GM21390 (cell line): ENCODE measurements at regions not wholly inside any gene's neighbourhood (a gene's known extent, or its start where the extent isn't known, plus 50 kb on each side); places are given as distances from the start of the nearest gene placed in this dataset.
"Not testable (repeated sequence)": the region's sequence is repeated elsewhere in the genome, so short reads cannot be mapped to it uniquely, and the experiment has no call there.

ENCODE experiments used
- ATAC-seq: cut with Tn5 transposase; IDR thresholded peaks from one replicate; pipeline ENCODE4 v1.9.1; 2021; ENCODE audit not compliant: unreplicated experiment

DNA sequence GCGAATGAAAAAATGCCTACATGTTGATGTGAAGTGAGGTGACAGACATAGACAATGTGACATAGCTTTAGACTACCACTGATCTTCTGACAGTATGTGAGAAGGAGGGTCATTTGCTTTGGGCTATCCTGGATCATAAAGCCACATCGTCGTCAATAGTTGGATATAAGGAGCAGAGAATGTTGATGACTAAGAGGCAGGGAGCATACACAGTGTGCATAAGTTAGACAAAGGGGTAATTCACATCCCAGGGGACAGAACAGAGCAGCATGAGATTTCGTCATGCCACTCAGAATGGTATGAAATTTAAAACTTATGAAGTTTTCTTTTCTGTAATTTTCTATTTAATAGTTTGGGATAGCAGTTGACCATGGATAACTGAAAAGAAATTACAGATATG is 403.2 kb downstream of the DSC3 start:
- no peak for ATAC-seq

DNA sequence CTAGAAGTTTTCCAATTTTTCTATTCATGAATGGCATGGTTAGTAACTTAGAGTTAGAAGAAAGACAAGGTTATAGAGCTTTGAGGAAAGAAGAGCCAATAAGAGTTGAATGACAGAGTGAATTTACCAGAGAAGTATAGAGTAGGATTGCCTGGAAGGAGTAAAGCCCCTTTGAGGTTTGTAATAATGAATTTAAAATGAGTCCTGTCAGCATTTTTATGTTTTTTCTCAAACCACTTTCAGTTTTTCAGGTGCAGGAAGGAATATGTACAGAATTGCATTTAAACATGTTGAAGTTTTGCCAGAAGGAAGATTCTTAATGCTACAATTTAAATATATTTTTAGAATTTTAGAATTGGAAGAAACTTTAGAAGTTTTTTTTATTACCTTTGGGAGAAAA is 408.3 kb downstream of the DSC3 start:
- ATAC-seq: no peak

DNA sequence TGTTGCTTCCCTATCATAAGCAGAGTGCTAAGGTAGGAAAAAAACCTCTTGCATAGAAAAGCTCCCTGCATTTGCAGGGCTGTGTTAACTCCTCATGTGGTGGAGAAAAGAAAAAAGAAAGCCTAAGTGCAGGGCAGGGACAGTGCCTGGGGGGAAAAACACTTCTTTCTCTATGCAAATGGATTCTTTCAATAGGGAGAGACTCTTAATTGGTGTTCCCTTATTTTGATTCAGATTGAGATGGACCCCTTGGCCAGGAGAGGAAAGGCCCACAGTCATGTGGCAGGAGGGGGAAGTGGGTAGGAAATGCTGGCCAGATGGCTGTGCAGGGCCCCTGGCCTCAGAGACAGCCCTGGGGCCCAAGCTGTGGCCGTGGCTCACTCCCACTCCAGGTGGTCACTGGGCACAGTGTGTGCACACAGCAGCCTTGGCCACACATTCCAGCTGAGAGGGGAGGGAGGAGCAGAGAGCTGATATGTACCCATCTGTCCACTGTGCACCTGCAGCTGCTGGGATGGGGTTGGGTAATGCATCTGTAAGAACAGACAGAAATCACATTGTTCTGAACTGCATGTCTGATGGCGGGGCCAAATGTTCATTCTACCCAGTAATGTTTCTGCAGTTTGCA is 410.4 kb downstream of the DSC3 start:
- ATAC-seq: no peak

DNA sequence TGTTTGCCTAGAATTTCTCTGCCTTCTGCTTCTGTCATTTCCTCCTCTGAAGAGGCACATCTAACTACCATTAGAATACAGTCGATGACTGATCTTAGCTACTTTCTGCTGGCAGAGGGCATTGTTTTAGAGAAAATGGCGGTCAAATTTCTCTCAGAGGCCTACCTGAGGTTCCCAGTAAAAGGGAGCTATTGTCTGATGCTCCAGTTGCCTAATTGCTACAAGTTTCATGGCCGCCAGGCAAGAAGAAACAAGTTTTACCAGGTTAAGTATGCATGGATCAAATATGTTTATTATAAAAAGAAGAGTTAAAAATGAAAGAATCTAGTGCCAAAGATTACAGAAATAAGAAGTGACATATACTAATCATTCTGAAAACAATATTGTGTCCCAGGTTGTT is 416.6 kb downstream of the DSC3 start:
- ATAC-seq: no peak

DNA sequence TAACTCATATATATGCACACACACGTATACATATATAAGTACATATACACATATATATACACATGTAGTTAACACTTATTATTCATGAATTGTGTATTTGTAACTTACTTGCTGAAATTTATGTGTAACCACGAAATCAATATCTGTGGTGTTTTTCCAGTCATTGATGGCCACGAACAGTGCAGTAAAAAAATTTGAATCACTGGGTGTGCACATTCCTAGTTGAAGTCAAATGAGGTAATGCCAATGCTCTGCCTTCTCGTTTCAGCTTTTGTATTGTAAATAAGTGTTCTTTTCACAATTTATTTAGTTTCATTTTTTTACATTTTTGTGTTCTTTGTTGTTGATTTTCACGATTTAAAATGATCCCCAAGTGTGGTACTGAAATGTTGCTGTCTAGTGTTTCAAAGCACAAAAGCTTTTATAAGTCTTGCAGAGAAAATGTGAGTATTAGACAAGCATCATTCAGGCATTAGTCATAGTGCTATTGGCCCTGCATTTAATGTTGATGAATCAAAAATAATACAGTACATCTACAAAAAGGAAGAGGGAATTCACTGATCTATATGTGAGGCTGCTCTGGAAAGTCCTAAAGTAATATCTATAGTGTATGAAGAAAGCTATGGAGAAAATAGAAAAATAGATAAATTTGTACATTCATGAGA is 419.0 kb downstream of the DSC3 start:
- no peak for ATAC-seq

DNA sequence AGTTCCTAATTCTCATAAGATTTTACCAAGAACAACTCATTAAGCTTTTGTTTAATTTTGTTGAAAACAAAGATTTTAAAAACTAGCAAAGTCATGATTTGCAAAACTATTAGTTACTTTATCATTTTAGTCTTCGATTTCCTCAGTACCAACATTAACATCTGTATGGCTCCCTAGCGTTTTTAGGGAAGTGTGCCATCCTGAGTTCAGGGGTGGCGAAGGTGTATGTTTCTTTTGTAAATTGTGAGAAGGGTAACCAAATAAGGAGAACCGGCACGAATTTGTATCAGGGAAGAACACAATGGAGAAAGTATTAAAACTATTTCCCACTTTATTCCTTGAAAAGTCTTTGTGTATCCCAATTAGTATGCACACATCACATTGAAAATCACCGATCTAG is 419.9 kb downstream of the DSC3 start:
- no peak for ATAC-seq

DNA sequence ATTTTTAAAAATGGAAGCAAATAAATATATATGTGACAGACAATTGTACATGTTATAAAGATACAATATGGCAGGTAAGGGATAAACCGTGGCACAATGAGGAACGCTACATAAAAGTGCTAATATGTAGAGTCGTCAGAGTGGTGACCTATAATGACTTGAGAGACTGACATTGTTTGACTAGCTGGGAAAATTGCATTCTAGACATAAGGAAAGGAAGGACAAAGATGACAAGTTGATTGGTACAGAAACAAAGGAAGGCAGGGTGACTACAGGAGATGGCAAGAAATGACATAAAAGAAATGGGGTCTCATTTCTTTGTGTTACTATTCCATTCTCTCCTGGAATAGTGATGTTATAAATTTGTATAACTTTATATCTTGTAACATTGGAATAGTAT is 420.4 kb downstream of the DSC3 start:
- ATAC-seq: no peak

DNA sequence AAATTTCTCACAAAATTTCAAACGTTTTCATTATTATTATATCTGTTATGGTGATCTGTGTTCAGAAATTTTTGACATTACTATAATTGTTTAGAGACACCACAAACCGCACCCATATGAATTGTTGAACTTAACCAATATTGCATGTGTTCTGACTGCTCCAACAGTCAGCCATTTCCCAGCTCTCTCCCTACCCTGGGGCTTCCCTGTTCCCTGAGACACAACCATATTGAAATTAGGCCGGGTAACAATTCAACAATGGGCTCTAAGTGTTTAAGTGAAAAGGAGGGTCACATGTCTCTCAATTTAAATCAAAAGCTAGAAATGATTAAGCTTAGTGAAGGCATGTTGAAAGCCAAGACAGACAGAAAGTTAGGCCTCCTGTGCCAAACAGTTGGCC is 424.0 kb downstream of the DSC3 start:
- ATAC-seq: no peak

DNA sequence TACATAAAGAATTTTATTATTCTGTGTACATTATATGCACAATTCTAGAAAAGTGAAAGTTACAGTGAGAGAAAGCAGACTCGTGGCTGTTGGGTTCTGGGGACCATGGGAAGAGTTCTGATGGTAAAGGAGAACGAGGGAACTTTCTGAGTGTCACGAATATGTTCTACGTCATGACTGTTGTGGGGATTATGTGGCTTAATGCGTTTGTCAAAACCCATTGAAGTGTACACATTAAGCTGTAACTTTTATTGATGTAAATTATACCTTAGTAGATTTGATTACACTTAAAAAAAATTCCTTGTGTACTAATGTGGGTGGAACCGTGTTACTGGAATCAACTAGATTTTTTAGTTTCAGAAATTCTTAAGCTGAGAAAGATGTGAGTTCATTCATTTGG is 426.1 kb downstream of the DSC3 start:
- ATAC-seq: no peak

DNA sequence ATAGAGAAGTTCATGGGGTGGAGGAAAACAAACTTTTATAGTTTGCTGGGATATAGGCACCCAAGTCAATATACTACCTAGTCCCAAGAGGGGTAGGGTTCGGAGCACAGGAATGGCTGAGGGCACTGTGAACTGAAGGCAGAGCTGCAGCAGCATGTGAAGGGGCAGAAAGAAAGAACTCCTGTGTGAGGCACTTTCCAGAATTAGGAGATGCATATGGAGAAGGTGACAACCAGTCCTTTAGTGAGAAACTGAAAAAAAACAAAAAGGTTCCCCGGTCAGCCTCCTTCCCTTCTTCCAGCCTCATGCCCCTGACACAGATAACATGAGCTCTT is 429.1 kb downstream of the DSC3 start:
- no peak for ATAC-seq

DNA sequence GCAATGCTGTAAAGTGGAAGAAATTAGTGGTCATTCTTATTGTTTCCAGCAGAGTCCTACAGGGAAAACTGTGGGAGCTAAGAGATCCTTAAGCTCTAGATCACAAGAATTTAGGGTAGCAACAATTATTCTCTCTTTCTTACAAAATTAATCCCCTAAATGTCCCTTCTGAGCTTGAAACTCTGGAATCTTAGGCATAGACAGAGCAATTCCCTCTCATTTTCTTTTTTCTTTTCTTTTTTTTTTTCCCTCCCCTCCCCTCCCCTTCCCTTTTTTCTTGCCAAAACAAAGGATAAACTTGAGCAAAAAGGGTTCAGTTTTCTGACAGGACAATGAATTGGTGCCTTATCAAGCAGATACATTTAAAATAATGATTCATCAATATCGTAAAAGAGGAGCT is 441.0 kb downstream of the DSC3 start:
- ATAC-seq: no peak

DNA sequence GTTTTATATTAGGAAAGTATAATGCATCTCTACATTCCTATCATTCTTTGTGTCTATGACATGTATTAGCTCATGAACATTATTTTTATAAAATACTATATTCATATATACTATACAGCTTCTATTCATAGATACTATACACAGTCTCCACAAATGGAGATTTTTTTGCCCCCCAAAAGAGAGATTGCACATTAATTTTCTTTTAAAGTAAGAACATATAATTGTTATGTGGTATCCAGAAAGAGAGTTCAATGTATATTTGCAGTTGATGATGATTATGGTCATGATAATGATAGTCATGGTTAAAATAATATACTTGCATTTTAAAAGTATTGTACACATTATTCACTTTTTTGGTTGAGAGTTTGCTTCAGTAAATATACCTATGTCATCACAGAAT is 445.3 kb downstream of the DSC3 start:
- no peak for ATAC-seq

DNA sequence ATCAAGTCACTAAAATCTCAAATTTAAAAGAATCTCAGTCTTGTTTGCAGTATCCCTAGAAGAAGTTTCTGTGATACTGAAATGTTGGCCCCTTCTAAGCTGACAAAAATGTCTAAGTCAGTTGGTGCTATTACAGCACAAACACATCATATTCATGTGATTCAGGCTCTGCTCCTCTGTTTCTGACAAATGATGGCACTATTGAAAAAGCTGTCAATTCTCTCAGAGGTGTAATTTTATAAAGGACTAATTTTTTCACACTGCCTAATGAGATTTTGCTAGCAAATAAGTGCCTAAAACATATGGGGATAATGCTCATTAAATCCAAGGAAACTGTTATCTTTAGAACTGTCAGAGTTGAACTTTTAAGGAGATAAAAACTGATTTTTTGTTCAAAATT is 445.9 kb downstream of the DSC3 start:
- no peak for ATAC-seq

DNA sequence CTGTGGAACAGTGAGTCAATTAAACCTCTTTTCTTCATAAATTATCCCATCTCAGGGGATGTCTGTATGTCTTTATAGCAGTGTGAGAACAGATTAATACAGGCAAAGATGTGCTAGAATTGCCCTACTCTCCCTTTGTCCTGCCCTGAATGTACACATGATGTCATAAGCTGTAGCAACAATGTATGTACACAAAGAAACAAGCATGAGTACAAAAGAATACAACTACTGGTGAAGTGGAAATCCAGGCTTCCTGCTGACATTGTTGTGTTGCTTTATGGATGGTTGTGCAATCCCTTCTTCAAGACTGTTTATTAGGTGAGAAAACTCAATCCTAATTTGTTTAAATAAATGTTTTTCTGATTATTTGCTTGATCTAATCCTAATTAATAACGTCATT is 446.6 kb downstream of the DSC3 start:
- no peak for ATAC-seq

DNA sequence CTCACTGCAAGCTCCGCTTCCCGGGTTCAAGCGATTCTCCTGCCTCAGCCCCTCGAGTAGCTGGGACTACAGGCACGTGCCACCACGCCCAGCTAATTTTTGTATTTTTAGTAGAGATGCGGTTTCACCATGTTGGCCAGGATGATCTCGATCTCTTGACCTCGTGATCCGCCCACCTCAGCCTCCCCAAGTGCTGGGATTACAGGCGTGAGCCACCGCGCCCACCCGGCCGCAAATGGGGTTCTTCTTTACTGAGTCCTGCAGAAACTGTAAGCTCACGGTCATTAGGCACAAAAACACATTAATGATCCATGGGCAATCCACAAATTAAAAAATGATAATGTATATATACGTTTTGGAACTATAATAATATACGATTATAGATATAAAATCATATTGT is 447.6 kb downstream of the DSC3 start:
- not testable (repeated sequence) for ATAC-seq

DNA sequence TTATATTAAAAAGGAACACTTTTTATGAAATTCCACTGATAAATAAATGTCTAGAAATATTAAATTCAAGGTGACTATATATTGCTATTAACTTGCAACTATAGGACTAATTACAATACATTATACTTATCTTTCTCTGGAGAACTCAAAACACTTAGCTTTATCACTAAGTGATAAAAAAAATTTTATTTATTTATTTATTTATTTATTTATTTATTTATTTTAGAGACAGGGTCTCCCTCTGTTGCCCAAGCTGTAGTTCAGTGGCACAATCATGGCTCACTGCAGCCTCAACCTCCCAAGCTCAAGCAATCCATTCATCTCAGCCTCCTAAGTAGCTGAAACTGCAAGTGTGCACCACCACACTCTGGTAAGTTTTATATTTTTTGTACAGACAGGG is 451.1 kb downstream of the DSC3 start:
- no peak for ATAC-seq

DNA sequence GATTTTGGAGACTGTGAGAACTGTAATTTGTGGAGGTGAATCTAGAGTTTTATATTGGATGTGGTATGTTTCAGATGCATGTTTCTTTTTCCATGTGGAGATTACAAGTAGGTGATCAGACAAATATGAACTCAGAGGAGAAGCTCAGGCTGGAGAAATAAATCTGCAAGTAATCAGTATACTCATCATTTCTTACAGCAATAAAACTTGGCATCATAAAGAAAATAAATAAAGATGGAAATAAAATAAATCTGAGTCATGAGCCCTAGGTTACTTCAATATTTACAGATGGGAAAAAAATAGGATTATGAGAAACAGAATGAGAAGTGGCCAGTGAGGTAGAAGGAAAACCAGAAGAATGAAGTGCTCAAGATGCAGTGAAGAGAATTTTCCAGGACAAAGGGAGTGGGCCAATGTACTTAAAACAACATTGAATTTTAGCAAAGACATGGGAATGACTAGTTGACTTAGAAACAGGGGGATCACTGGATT is 453.8 kb downstream of the DSC3 start:
- no peak for ATAC-seq

DNA sequence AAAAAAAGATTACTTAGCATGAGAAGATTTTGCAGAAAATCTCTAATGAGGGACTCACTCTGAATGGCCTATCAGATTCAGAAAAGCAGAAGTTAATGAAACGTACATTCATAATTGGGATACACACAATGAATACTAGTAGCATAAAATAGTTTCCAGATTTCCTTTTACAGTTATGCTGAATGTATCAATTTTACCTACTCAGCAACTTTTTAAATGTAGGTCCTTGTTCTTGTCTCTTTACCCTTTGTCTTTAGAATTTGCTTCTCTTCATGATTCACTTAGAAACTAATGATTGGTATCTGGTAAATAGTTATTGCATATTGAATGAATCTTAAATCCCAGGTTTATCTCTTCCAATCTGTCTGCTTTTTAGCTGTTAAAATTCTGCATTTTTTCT is 458.8 kb downstream of the DSC3 start:
- no peak for ATAC-seq

DNA sequence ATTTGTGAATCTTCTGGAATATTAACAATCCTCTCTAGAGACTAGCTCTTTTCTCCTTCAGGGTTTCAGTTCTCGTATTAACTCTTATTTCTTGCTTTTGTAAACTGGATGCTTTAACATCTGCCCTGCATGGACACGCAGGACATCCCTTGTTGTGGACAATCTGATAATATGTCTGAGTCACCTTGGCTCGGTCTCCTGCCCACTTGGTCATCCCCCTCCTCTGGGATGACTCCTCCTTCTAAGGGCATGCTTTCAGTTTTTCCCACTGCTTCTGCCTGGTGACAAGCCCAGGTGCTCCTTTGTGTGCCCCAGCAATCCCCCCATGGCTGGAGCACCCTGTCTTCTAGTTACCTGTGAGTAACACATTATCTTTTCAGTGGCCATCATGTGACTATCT is 460.5 kb downstream of the DSC3 start:
- ATAC-seq: no peak

DNA sequence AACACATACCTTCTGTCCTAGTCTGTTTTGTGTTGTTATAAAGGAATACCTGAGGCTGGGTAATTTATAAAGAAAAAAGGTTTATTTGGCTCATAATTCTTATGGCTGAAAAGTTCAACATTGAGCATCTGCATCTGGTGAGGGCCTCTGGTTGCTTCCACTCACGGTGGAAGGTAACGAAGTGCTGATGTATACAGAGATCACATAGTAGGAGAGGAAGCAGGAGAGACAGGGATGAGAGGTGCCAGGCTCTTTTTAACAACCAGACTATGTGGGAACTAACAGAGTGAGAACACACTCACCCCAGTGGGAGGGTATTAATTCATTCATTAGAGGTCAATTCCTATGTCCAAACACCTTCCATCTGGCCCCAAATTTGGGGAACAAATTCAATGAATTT is 463.8 kb downstream of the DSC3 start:
- ATAC-seq: no peak

DNA sequence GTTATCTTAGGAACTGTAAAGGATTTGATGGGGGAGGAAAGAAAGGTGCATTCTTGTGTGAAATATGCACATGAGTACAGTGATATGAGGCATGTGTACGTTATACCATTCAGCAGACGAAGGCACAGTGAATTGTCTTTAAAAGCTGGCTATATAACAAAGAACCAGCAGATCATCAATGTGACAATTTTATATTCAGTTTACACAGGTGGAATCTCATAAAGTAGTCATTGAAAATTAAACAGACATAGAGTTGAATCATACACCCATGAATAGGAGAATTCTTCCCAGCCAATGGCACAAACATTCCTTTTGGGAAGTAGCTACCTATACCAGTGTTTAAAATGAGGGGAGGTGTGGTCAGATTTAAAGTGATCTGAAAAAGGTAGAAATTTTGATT is 470.3 kb downstream of the DSC3 start:
- no peak for ATAC-seq

DNA sequence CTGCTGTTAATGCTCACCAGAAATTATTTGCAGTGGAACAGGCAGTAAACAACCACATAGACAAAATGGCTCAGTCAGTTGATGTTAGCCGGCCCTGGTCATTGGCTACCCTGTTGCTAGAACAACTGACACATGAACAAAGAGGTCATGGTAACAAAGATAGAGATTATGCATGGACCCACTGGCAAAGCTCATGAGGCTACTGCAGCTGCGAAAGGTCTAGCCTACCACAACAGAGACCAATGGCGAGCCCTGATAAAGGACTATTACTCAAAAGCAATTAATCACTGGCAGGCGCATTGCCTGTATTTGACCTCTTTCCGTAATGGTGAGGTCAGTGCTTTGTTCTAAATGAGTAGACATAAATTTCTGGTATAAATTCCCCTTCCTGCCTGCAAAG is 474.2 kb downstream of the DSC3 start:
- no peak for ATAC-seq

DNA sequence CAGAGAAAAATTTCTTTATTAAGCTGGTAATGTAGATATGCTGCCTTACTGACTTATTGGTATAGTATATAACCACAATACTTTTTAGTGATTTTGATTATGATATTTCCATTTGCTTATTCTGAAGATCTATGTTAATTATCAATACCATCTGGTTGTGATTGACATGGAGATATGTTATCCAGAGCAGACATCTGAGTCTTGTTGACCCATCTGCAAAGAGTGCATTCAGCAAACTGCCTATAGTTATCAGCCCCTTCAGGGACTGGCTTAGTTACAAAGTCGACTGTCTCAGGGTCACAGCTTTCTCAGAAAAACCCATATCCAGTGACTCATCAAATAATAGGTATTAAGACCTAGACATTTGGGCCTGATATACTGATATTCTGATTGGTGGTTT is 475.7 kb downstream of the DSC3 start:
- ATAC-seq: no peak
